Psoas muscle (tissue), 7 donors: ENCODE measurements at regions not wholly inside any gene's neighbourhood (a gene's known extent, or its start where the extent isn't known, plus 50 kb on each side); places are given as distances from the start of the nearest gene placed in this dataset.
"Not testable (repeated sequence)": the region's sequence is repeated elsewhere in the genome, so short reads cannot be mapped to it uniquely, and the experiment has no call there.

Experiments used
- ATAC-seq, 4 donors: fragments of 200-7000 bp; cut with Tn5 transposase; one replicate each; pipeline ENCODE4 v1.9.1; 2020; ENCODE audit warnings: moderate library complexity in 3 of 4, mild to moderate bottlenecking in 2 of 4
- DNase-seq, 2 donors: peaks; one replicate each; pipeline ENCODE4 v3.0.0-alpha.2; 2020
- H3K27ac ChIP-seq: fragments of 200-600 bp; one replicate; pipeline ENCODE4 v1.8.0; 2022
- H3K27me3 ChIP-seq, 3 donors: fragments of 200-600 bp in 1 of 3; one replicate each; pipeline versions ENCODE4 v1.6.1 to v1.8.0; 2013 to 2022; ENCODE audit warnings: low read length in 2 of 3, mild to moderate bottlenecking in 2 of 3, moderate library complexity in 1 of 3; ENCODE audit not compliant: insufficient read depth in 3 of 3
- H3K36me3 ChIP-seq, 2 donors: fragments of 200-600 bp in 1 of 2; one replicate each; pipeline versions ENCODE4 v1.6.1 to v1.8.0; 2013 to 2022; ENCODE audit warnings: low read depth in 1 of 2, mild to moderate bottlenecking in 1 of 2, moderate library complexity in 1 of 2; ENCODE audit not compliant: insufficient read depth in 1 of 2
- H3K4me1 ChIP-seq: fragments of 200-600 bp; one replicate; pipeline ENCODE4 v1.8.0; 2022
- H3K4me3 ChIP-seq: fragments of 200-600 bp; one replicate; pipeline ENCODE4 v1.8.0; 2022; ENCODE audit warnings: mild to moderate bottlenecking
- H3K9me3 ChIP-seq: fragments of 200-600 bp; one replicate; pipeline ENCODE4 v1.8.0; 2022
- CTCF ChIP-seq: fragments of 200-600 bp; IDR thresholded peaks from one replicate; pipeline ENCODE4 v1.8.0; 2022; ENCODE audit warnings: antibody characterized with exemption
- WGBS, 3 donors: extraction: QIAGEN DNeasy Blood & Tissue Kit; methylation state at CpG; one replicate each; pipeline versions ENCODE4 v1.1.6 to v1.1.7; 2013; 5-methylcytosine and 5-hydroxymethylcytosine counted together
- intact Hi-C, 2 donors: fragments of 100-400 bp; cut with DNase I; formaldehyde crosslinking; loops; one replicate each; pipeline versions ENCODE4 v1.11.0 to v1.14.2; 2022
- donor health status: healthy with polysubstance abuse.
- donor health status: DM: no; HTN: no; CAD: no; lungs with moderate emphysema.
- donor health status: Bipolar disorder and iron deficiency.
- donor health status: healthy.
- donor health status: DM: yes; HTN: yes; CAD: no.
- donor health status: DM: no; HTN: no; CAD: no.
- donor health status: DM: yes; HTN: yes; CAD: no.

- Histone ChIP-seq H3K36me3 (no peaks in the 10 kb centered on the region), H3K4me3 (no peak overlapping the region), H3K9me3 (no peaks in the 10 kb centered on the region), H3K27me3 (no peaks in the 10 kb centered on the region), H3K27ac (no peak overlapping the region), H3K4me1 (no peaks in the 10 kb centered on the region)
- WGBS, 3 donors, result 96 to 98% (median 96%) methylated on average over 2 of the region's 2 CpGs
- DNase-seq, result no peak
- TF ChIP-seq CTCF, result no peak
- no peak for ATAC-seq
- intact Hi-C loops, result no loop called here
Measured at GRCh38 chr5:117533792-117534191, 959.2 kb upstream of the SEMA6A start.

- H3K36me3 ChIP-seq, intact Hi-C loops, H3K27me3 ChIP-seq, ATAC-seq, H3K4me3 ChIP-seq, H3K9me3 ChIP-seq, H3K27ac ChIP-seq, H3K4me1 ChIP-seq, DNase-seq: not testable (repeated sequence)
- 97 to 98% (median 97%) methylated on average over 30 of the region's 30 CpGs for WGBS, 3 donors
Measured at GRCh38 chr5:117533051-117533670, 958.5 kb upstream of the SEMA6A start.

- TF ChIP-seq CTCF, result no peak
- Histone ChIP-seq H3K4me1 (no peaks in the 10 kb centered on the region), H3K4me3 (no peak overlapping the region), H3K27me3 (no peaks in the 10 kb centered on the region), H3K27ac (no peak overlapping the region), H3K9me3 (no peaks in the 10 kb centered on the region), H3K36me3 (no peaks in the 10 kb centered on the region)
- 59 to 69% (median 62%) methylated on average over 3 of the region's 3 CpGs for WGBS, 3 donors
- intact Hi-C loops, result no loop called here
- DNase-seq (no peak), ATAC-seq (no peak)
Measured at GRCh38 chr5:117519957-117520500, 945.4 kb upstream of the SEMA6A start.

- no peak overlapping the region for H3K27ac ChIP-seq
- H3K4me3 ChIP-seq, result no peak overlapping the region
- H3K9me3 ChIP-seq, result no peaks in the 10 kb centered on the region
- 68 to 82% (median 74%) methylated on average over 2 of the region's 2 CpGs for WGBS, 3 donors
- intact Hi-C loops, result no loop called here
- no peaks in the 10 kb centered on the region for H3K36me3 ChIP-seq
- no peak for TF ChIP-seq CTCF
- DNase-seq (no peak), ATAC-seq (no peak)
- H3K27me3 ChIP-seq, result no peaks in the 10 kb centered on the region
- no peaks in the 10 kb centered on the region for H3K4me1 ChIP-seq
Measured at GRCh38 chr5:117504305-117504704, 929.7 kb upstream of the SEMA6A start.

GRCh38 chr5:117497601-117498000, 923.0 kb upstream of the SEMA6A start:
- Histone ChIP-seq H3K27ac (no peak overlapping the region), H3K9me3 (peaks cover 7% of the 10 kb centered on the region), H3K36me3 (no peaks in the 10 kb centered on the region), H3K4me1 (no peaks in the 10 kb centered on the region), H3K27me3 (no peaks in the 10 kb centered on the region), H3K4me3 (no peak overlapping the region)
- WGBS, 3 donors, result 17 to 32% (median 31%) methylated on average over 3 of the region's 3 CpGs
- intact Hi-C loops, result no loop called here
- TF ChIP-seq CTCF, result no peak
- DNase-seq, result no peak
- ATAC-seq, result no peak
